ENCODE measurements at regions not wholly inside any gene's neighbourhood (a gene's known extent, or its start where the extent isn't known, plus 50 kb on each side); places are given as distances from the start of the nearest gene placed in this dataset.

DNA sequence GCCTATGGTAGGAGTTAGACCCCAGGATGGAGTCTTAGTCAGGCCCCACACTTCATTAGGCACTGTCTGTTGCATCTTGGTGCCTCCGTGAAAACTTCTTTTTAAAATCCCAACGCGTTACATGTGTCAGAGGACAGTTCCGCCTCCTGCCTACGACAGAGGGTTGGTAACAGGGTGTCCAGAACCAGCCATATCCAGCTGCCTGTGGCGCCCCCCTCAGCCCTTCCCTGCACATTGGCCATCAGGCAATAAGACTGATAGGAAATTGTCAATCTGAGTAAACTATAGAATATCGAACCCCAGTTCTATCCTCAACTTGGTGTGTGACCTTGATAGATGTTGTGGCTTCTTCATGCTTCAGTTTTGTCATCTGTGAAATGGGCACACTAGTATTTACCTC is 108.6 kb upstream of the CSF3R start:
- TF ChIP-seq, protein P1, sequence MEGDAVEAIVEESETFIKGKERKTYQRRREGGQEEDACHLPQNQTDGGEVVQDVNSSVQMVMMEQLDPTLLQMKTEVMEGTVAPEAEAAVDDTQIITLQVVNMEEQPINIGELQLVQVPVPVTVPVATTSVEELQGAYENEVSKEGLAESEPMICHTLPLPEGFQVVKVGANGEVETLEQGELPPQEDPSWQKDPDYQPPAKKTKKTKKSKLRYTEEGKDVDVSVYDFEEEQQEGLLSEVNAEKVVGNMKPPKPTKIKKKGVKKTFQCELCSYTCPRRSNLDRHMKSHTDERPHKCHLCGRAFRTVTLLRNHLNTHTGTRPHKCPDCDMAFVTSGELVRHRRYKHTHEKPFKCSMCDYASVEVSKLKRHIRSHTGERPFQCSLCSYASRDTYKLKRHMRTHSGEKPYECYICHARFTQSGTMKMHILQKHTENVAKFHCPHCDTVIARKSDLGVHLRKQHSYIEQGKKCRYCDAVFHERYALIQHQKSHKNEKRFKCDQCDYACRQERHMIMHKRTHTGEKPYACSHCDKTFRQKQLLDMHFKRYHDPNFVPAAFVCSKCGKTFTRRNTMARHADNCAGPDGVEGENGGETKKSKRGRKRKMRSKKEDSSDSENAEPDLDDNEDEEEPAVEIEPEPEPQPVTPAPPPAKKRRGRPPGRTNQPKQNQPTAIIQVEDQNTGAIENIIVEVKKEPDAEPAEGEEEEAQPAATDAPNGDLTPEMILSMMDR (IDR thresholded peaks at IDR 0.05; ENCODE audit: low read length) = no peak
- TF ChIP-seq EZH2phosphoT487 (IDR thresholded peaks at IDR 0.05; ENCODE audit: low read length) (no peak), EZH2 (optimal IDR thresholded peaks at IDR 0.05; ENCODE audit: low read depth, low read length) (no peak)
